B cell (primary cell): ENCODE measurements at regions not wholly inside any gene's neighbourhood (a gene's known extent, or its start where the extent isn't known, plus 50 kb on each side); places are given as distances from the start of the nearest gene placed in this dataset.

Experiments
- ATAC-seq: fragments of 200-7000 bp; cut with Tn5 transposase; one replicate; pipeline ENCODE4 v1.10.0; 2021; ENCODE audit warnings: low read depth, mild to moderate bottlenecking, moderate number of reproducible peaks, moderate library complexity
- CTCF ChIA-PET: fragments of 350-600 bp; sonication (Branson Sonifier 250); formaldehyde crosslinking; loops from one replicate; lab custom pipeline; 2021; ENCODE audit warnings: antibody characterized with exemption, inconsistent platforms; lab: Charles Lee
- POLR2A ChIA-PET: fragments of 350-600 bp; sonication (Branson Sonifier 250); formaldehyde crosslinking; loops from one replicate; lab custom pipeline; 2021; ENCODE audit warnings: antibody characterized with exemption; lab: Charles Lee
- DNase-seq: peaks from one replicate; pipeline ENCODE4 v3.0.0; 2013
- H2AFZ ChIP-seq: 2 replicates; pipeline ENCODE4 v1.6.1; 2012; ENCODE audit warnings: mild to moderate bottlenecking, low read depth, low read length; ENCODE audit not compliant: insufficient read depth, poor library complexity, severe bottlenecking
- H3K27ac ChIP-seq, 2 donors: 1 replicate in 1 of 2; 2 replicates in 1 of 2; pipeline ENCODE4 v1.5.1; 2012 to 2013; ENCODE audit warnings: low read length in 2 of 2, mild to moderate bottlenecking in 2 of 2, moderate library complexity in 1 of 2
- H3K27me3 ChIP-seq, 4 experiments: fragments of 200-600 bp in 1 of 4; sonication (generic) in 1 of 4; replicated peaks in 1 of 4; 1 replicate in 2 of 4; 2 replicates in 2 of 4; pipeline versions ENCODE4 v1.6.1 to v1.7.0; 2013 to 2016; ENCODE audit warnings: low read length in 3 of 4, mild to moderate bottlenecking in 2 of 4, mixed read lengths in 1 of 4, moderate library complexity in 1 of 4; ENCODE audit not compliant: insufficient read depth in 4 of 4, control insufficient read depth in 3 of 4; ENCODE audit errors: control extremely low read depth in 1 of 4
- H3K36me3 ChIP-seq, 2 experiments: replicated peaks in 1 of 2; 1 replicate in 1 of 2; 2 replicates in 1 of 2; pipeline versions ENCODE4 v1.6.1 to v1.7.1; 2013; ENCODE audit warnings: low read length in 1 of 2; ENCODE audit not compliant: insufficient read depth in 2 of 2, control insufficient read depth in 1 of 2; ENCODE audit errors: control extremely low read depth in 1 of 2, extremely low read depth in 1 of 2
- H3K4me1 ChIP-seq, 2 donors: fragments of 200-600 bp in 1 of 2; sonication (generic) in 1 of 2; 1 replicate in 1 of 2; 2 replicates in 1 of 2; pipeline versions ENCODE4 v1.5.1 to v1.6.1; 2013 to 2017; ENCODE audit warnings: low read length in 2 of 2; ENCODE audit not compliant: control insufficient read depth in 2 of 2, insufficient read depth in 2 of 2
- H3K4me2 ChIP-seq: replicated peaks from 2 replicates; pipeline ENCODE3; 2012; ENCODE audit warnings: mild to moderate bottlenecking, low read depth, low read length; ENCODE audit not compliant: poor library complexity, severe bottlenecking
- H3K4me3 ChIP-seq, 5 experiments: fragments of 200-600 bp in 1 of 5; sonication (generic) in 1 of 5; 1 replicate in 3 of 5; 2 replicates in 2 of 5; pipeline versions ENCODE4 v1.5.1 to v1.7.0; 2011 to 2016; ENCODE audit warnings: low read length in 4 of 5, mild to moderate bottlenecking in 4 of 5, low read depth in 2 of 5, control low read depth in 1 of 5, moderate library complexity in 1 of 5; ENCODE audit not compliant: insufficient read depth in 1 of 5; ENCODE audit errors: control extremely low read depth in 1 of 5, extremely low read depth in 1 of 5
- H3K79me2 ChIP-seq: fragments of 200-600 bp; sonication (generic); one replicate; pipeline ENCODE4 v1.6.0; 2016; ENCODE audit warnings: low read length; ENCODE audit not compliant: control insufficient read depth, insufficient read depth
- H3K9ac ChIP-seq: fragments of 200-600 bp; sonication (generic); 2 replicates; pipeline ENCODE4 v1.6.1; 2017; ENCODE audit warnings: mild to moderate bottlenecking, low read length, moderate library complexity
- H3K9me3 ChIP-seq, 3 donors: one replicate each; pipeline versions ENCODE4 v1.6.1 to v1.7.1; 2013; ENCODE audit warnings: low read length in 2 of 3; ENCODE audit not compliant: control insufficient read depth in 2 of 3, insufficient read depth in 1 of 3; ENCODE audit errors: control extremely low read depth in 1 of 3
- H4K20me1 ChIP-seq: 2 replicates; pipeline ENCODE4 v1.6.0; 2012; ENCODE audit warnings: mild to moderate bottlenecking, low read length; ENCODE audit not compliant: insufficient read depth, control insufficient read depth, poor library complexity, severe bottlenecking
- H3K27ac Mint-ChIP-seq: one replicate; pipeline ENCODE4 v1.8.0; 2021; ENCODE audit warnings: mixed read lengths
- H3K27me3 Mint-ChIP-seq: one replicate; pipeline ENCODE4 v1.8.0; 2021; ENCODE audit warnings: mixed read lengths
- H3K4me1 Mint-ChIP-seq: one replicate; pipeline ENCODE4 v1.8.0; 2021; ENCODE audit warnings: mixed read lengths
- H3K4me3 Mint-ChIP-seq: one replicate; pipeline ENCODE4 v1.8.0; 2021; ENCODE audit warnings: mixed read lengths
- H3K9me3 Mint-ChIP-seq: one replicate; pipeline ENCODE4 v1.8.0; 2022; ENCODE audit warnings: mixed read lengths; ENCODE audit not compliant: insufficient read depth
- EZH2 ChIP-seq: IDR thresholded peaks from 2 replicates; pipeline ENCODE4 v1.6.1; 2012; ENCODE audit warnings: borderline replicate concordance, low read depth, mild to moderate bottlenecking, moderate library complexity, low read length; ENCODE audit not compliant: insufficient read depth, poor library complexity, severe bottlenecking
- WGBS: methylation state at CpG from one replicate; pipeline ENCODE4 v1.1.5; 2013; ENCODE audit warnings: missing lambda C conversion rate; ENCODE audit not compliant: insufficient coverage; 5-methylcytosine and 5-hydroxymethylcytosine counted together
- intact Hi-C: fragments of 100-400 bp; cut with micrococcal nuclease; formaldehyde crosslinking; loops from one replicate; pipeline ENCODE4 v1.10.0; 2022
- TF ChIP-seq, protein P1 (sequence below): fragments of 200-600 bp; IDR thresholded peaks from one replicate; pipeline ENCODE4 v1.8.0; 2022; ENCODE audit warnings: antibody characterized with exemption, mild to moderate bottlenecking

DNA sequence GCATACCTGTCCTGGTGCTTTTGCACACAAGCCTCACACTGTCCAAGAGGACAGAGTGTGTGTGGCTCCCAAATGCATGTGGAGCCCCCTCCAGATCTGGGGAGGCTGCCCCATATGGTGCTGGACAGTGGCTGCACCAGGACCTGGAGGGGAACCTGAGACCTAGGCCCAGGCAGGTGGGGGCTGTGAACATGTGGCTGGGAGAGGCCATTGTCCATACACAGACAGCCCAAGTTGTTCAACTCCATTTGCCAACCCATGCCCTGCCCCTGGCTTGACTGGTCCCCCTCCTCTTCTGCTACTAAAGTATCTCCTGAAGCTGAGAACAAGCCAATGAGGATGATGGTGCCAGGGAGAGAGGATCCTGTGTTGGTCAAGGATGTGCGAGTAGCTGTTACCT, 94.0 kb downstream of the ING1 start:
- no CpG with 5 or more reads among the region's 1 CpG for WGBS
- H3K9ac ChIP-seq = no peak overlapping the region
- peaks cover 0 to 1% (median 0%) of the 10 kb centered on the region in 3 donors for H3K9me3 ChIP-seq
- no peaks in the 10 kb centered on the region for H3K79me2 ChIP-seq
- TF ChIP-seq, protein P1, sequence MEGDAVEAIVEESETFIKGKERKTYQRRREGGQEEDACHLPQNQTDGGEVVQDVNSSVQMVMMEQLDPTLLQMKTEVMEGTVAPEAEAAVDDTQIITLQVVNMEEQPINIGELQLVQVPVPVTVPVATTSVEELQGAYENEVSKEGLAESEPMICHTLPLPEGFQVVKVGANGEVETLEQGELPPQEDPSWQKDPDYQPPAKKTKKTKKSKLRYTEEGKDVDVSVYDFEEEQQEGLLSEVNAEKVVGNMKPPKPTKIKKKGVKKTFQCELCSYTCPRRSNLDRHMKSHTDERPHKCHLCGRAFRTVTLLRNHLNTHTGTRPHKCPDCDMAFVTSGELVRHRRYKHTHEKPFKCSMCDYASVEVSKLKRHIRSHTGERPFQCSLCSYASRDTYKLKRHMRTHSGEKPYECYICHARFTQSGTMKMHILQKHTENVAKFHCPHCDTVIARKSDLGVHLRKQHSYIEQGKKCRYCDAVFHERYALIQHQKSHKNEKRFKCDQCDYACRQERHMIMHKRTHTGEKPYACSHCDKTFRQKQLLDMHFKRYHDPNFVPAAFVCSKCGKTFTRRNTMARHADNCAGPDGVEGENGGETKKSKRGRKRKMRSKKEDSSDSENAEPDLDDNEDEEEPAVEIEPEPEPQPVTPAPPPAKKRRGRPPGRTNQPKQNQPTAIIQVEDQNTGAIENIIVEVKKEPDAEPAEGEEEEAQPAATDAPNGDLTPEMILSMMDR = no peak
- TF ChIP-seq EZH2 = no peak
- H2AFZ ChIP-seq = no peak overlapping the region
- no peaks in the 10 kb centered on the region for H3K36me3 ChIP-seq
- no peak overlapping the region for H3K27ac Mint-ChIP-seq
- H3K4me2 ChIP-seq = no peak overlapping the region
- no peaks in the 10 kb centered on the region for H4K20me1 ChIP-seq
- H3K9me3 Mint-ChIP-seq = no peaks in the 10 kb centered on the region
- H3K27ac ChIP-seq = no peak overlapping the region
- H3K27me3 Mint-ChIP-seq = peaks cover 59% of the 10 kb centered on the region
- ATAC-seq (no peak), DNase-seq (no peak)
- ChIA-PET POLR2A (no interaction called here), CTCF (interaction anchor here (2.1 kb wide), 1 partner anchor 10 kb away, joined by 6 read pairs; no protein-coding TSS in a partner anchor)
- H3K4me3 ChIP-seq = no peak overlapping the region
- H3K27me3 ChIP-seq = peaks cover 0 to 31% (median 18%) of the 10 kb centered on the region in 4 experiments
- intact Hi-C loops = no loop called here
- H3K4me3 Mint-ChIP-seq = no peak overlapping the region
- peaks cover 0 to 6% of the 10 kb centered on the region in 2 donors for H3K4me1 ChIP-seq
- peaks cover 7% of the 10 kb centered on the region for H3K4me1 Mint-ChIP-seq

DNA sequence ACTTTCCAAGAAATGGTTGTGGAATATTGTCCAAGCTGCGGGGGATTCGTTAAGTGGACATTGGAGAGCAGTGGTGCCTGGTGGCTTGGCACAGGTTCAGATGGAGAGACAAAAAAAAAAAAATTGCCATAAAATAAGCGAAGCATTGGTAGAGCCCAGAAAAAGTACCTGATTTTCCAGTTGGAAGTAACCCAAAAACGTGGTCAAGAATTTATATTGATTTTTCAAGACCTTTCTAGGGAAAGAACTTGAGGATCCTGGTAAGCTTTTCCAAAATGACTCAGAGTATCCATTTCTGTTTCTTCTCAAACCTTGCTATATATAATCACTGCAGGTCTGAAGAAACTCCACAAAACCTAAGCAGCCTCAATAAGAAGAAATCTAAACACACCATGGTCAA, 94.6 kb downstream of the ING1 start:
- Histone ChIP-seq H2AFZ (no peak overlapping the region), H3K36me3 (no peaks in the 10 kb centered on the region), H4K20me1 (no peaks in the 10 kb centered on the region), H3K27ac (no peak overlapping the region), H3K79me2 (no peaks in the 10 kb centered on the region), H3K4me1 (peaks cover 0 to 6% of the 10 kb centered on the region in 2 donors), H3K4me3 (no peak overlapping the region), H3K9ac (no peak overlapping the region), H3K9me3 (peaks cover 0 to 6% (median 0%) of the 10 kb centered on the region in 3 donors), H3K27me3 (peaks cover 0 to 36% (median 19%) of the 10 kb centered on the region in 4 experiments), H3K4me2 (no peak overlapping the region)
- DNase-seq (no peak), ATAC-seq (no peak)
- intact Hi-C loops = no loop called here
- TF ChIP-seq, protein P1 = no peak
- TF ChIP-seq EZH2 = no peak
- ChIA-PET CTCF (no interaction called here), POLR2A (no interaction called here)
- WGBS = 81% methylated on average over 4 of the region's 4 CpGs
- no peaks in the 10 kb centered on the region for H3K9me3 Mint-ChIP-seq
- peaks cover 60% of the 10 kb centered on the region for H3K27me3 Mint-ChIP-seq
- peaks cover 7% of the 10 kb centered on the region for H3K4me1 Mint-ChIP-seq
- H3K27ac Mint-ChIP-seq = no peak overlapping the region
- H3K4me3 Mint-ChIP-seq = no peak overlapping the region
